Activated CD4-positive, alpha-beta memory T cell treated with anti-CD3 and anti-CD28 coated beads for 36 hours (primary cell): ENCODE measurements at regions not wholly inside any gene's neighbourhood (a gene's known extent, or its start where the extent isn't known, plus 50 kb on each side); places are given as distances from the start of the nearest gene placed in this dataset.

Experiments
- CTCF ChIA-PET: fragments of 350-600 bp; sonication (Branson Sonifier 250); formaldehyde crosslinking; loops from one replicate; lab custom pipeline; 2021; ENCODE audit warnings: antibody characterized with exemption, inconsistent platforms; lab: Charles Lee
- POLR2A ChIA-PET: fragments of 350-600 bp; sonication (Branson Sonifier 250); formaldehyde crosslinking; loops from one replicate; lab custom pipeline; 2021; ENCODE audit warnings: antibody characterized with exemption; lab: Charles Lee
- DNase-seq: peaks from one replicate; pipeline ENCODE4 v3.0.0-alpha.2; 2020
- H3K27ac Mint-ChIP-seq: one replicate; pipeline ENCODE4 v1.8.0; 2021; ENCODE audit warnings: mixed read lengths
- H3K27me3 Mint-ChIP-seq: one replicate; pipeline ENCODE4 v1.8.0; 2021; ENCODE audit warnings: mixed read lengths
- H3K36me3 Mint-ChIP-seq: one replicate; pipeline ENCODE4 v1.8.0; 2021; ENCODE audit warnings: mixed read lengths
- H3K4me1 Mint-ChIP-seq: one replicate; pipeline ENCODE4 v1.8.0; 2021; ENCODE audit warnings: low read depth, mixed read lengths
- H3K4me3 Mint-ChIP-seq: one replicate; pipeline ENCODE4 v1.8.0; 2021; ENCODE audit warnings: mild to moderate bottlenecking, mixed read lengths
- H3K9me3 Mint-ChIP-seq: one replicate; pipeline ENCODE4 v1.8.0; 2021; ENCODE audit warnings: mixed read lengths
- intact Hi-C: fragments of 100-400 bp; cut with micrococcal nuclease; formaldehyde crosslinking; loops from one replicate; pipeline ENCODE4 v1.15.1; 2023

GRCh38 chr6:2496291-2496690 lies 250.9 kb upstream of the GMDS start:
- Mint-ChIP-seq H3K4me1 (no peaks in the 10 kb centered on the region), H3K27me3 (peaks cover 5% of the 10 kb centered on the region), H3K4me3 (no peak overlapping the region), H3K9me3 (no peaks in the 10 kb centered on the region), H3K27ac (no peak overlapping the region), H3K36me3 (no peaks in the 10 kb centered on the region)
- CTCF ChIA-PET = no interaction called here
- intact Hi-C loops = no loop called here
- POLR2A ChIA-PET = no interaction called here
- no peak for DNase-seq

- no peaks in the 10 kb centered on the region for H3K9me3 Mint-ChIP-seq
- POLR2A ChIA-PET = no interaction called here
- H3K36me3 Mint-ChIP-seq = no peaks in the 10 kb centered on the region
- H3K27me3 Mint-ChIP-seq = peaks cover 13% of the 10 kb centered on the region
- no peaks in the 10 kb centered on the region for H3K4me1 Mint-ChIP-seq
- no peak for DNase-seq
- CTCF ChIA-PET = no interaction called here
- no peak overlapping the region for H3K4me3 Mint-ChIP-seq
- intact Hi-C loops = no loop called here
- no peak overlapping the region for H3K27ac Mint-ChIP-seq
Observed at GRCh38 chr6:2492686-2493523, 247.5 kb upstream of the GMDS start.

GRCh38 chr6:2491137-2491536 lies 245.7 kb upstream of the GMDS start:
- H3K27ac Mint-ChIP-seq = no peak overlapping the region
- intact Hi-C loops = no loop called here
- CTCF ChIA-PET = no interaction called here

GRCh38 chr6:2488578-2488977 lies 243.2 kb upstream of the GMDS start:
- Mint-ChIP-seq H3K27me3 (peaks cover 8% of the 10 kb centered on the region), H3K4me3 (no peak overlapping the region), H3K27ac (no peak overlapping the region), H3K4me1 (no peaks in the 10 kb centered on the region), H3K36me3 (no peaks in the 10 kb centered on the region), H3K9me3 (no peaks in the 10 kb centered on the region)
- intact Hi-C loops = no loop called here
- POLR2A ChIA-PET = no interaction called here
- CTCF ChIA-PET = no interaction called here
- DNase-seq = no peak

More at GRCh38 chr6:2491137-2491536, 245.7 kb upstream of the GMDS start:
- H3K4me3 Mint-ChIP-seq = no peak overlapping the region
- POLR2A ChIA-PET = no interaction called here
- no peaks in the 10 kb centered on the region for H3K36me3 Mint-ChIP-seq
- H3K4me1 Mint-ChIP-seq = no peaks in the 10 kb centered on the region
- peaks cover 9% of the 10 kb centered on the region for H3K27me3 Mint-ChIP-seq
- DNase-seq = no peak
- H3K9me3 Mint-ChIP-seq = no peaks in the 10 kb centered on the region

- ChIA-PET POLR2A (no interaction called here), CTCF (no interaction called here)
- H3K27me3 Mint-ChIP-seq = peaks cover 7% of the 10 kb centered on the region
- no peaks in the 10 kb centered on the region for H3K36me3 Mint-ChIP-seq
- H3K9me3 Mint-ChIP-seq = peaks cover 15% of the 10 kb centered on the region
- DNase-seq = no peak
- intact Hi-C loops = no loop called here
- no peak overlapping the region for H3K27ac Mint-ChIP-seq
- H3K4me3 Mint-ChIP-seq = no peak overlapping the region
- no peaks in the 10 kb centered on the region for H3K4me1 Mint-ChIP-seq
Observed at GRCh38 chr6:2485116-2485515, 239.7 kb upstream of the GMDS start.

- POLR2A ChIA-PET = no interaction called here
- Mint-ChIP-seq H3K4me1 (no peaks in the 10 kb centered on the region), H3K4me3 (no peak overlapping the region), H3K27ac (no peak overlapping the region), H3K9me3 (peaks cover 15% of the 10 kb centered on the region), H3K36me3 (no peaks in the 10 kb centered on the region), H3K27me3 (peaks cover 7% of the 10 kb centered on the region)
- intact Hi-C loops = no loop called here
- DNase-seq = no peak
- CTCF ChIA-PET = interaction anchor here (1.7 kb wide), 1 partner anchor 152 kb away, joined by 5 read pairs; no protein-coding TSS in a partner anchor
Observed at GRCh38 chr6:2482773-2483172, 237.4 kb upstream of the GMDS start.

GRCh38 chr6:2481307-2481706 lies 235.9 kb upstream of the GMDS start:
- H3K27me3 Mint-ChIP-seq = peaks cover 7% of the 10 kb centered on the region
- intact Hi-C loops = no loop called here
- H3K36me3 Mint-ChIP-seq = no peaks in the 10 kb centered on the region
- no peak for DNase-seq
- no peaks in the 10 kb centered on the region for H3K4me1 Mint-ChIP-seq
- CTCF ChIA-PET = no interaction called here
- H3K27ac Mint-ChIP-seq = no peak overlapping the region
- H3K9me3 Mint-ChIP-seq = peaks cover 15% of the 10 kb centered on the region
- POLR2A ChIA-PET = no interaction called here
- H3K4me3 Mint-ChIP-seq = no peak overlapping the region

- H3K4me3 Mint-ChIP-seq = no peak overlapping the region
Observed at GRCh38 chr6:2480267-2480966, 235.0 kb upstream of the GMDS start.

GRCh38 chr6:2478200-2478599 lies 232.8 kb upstream of the GMDS start:
- Mint-ChIP-seq H3K36me3 (no peaks in the 10 kb centered on the region), H3K9me3 (peaks cover 13% of the 10 kb centered on the region), H3K4me1 (no peaks in the 10 kb centered on the region), H3K27me3 (peaks cover 7% of the 10 kb centered on the region), H3K4me3 (no peak overlapping the region), H3K27ac (no peak overlapping the region)
- no peak for DNase-seq
- intact Hi-C loops = no loop called here
- ChIA-PET CTCF (interaction anchor here (0.6 kb wide), 1 partner anchor 313 kb away, joined by 3 read pairs; no protein-coding TSS in a partner anchor), POLR2A (no interaction called here)

More at GRCh38 chr6:2480267-2480966, 235.0 kb upstream of the GMDS start:
- DNase-seq = no peak
- Mint-ChIP-seq H3K9me3 (peaks cover 15% of the 10 kb centered on the region), H3K36me3 (no peaks in the 10 kb centered on the region), H3K4me1 (no peaks in the 10 kb centered on the region), H3K27me3 (peaks cover 7% of the 10 kb centered on the region), H3K27ac (no peak overlapping the region)
- intact Hi-C loops = no loop called here
- POLR2A ChIA-PET = no interaction called here
- CTCF ChIA-PET = no interaction called here

- CTCF ChIA-PET = no interaction called here
Observed at GRCh38 chr6:2477666-2478065, 232.3 kb upstream of the GMDS start.

GRCh38 chr6:2477250-2477649 lies 231.8 kb upstream of the GMDS start:
- Mint-ChIP-seq H3K4me3 (no peak overlapping the region), H3K4me1 (no peaks in the 10 kb centered on the region), H3K27me3 (peaks cover 7% of the 10 kb centered on the region), H3K9me3 (peaks cover 5% of the 10 kb centered on the region), H3K36me3 (no peaks in the 10 kb centered on the region), H3K27ac (no peak overlapping the region)
- ChIA-PET POLR2A (no interaction called here), CTCF (no interaction called here)
- DNase-seq = no peak
- intact Hi-C loops = no loop called here

More at GRCh38 chr6:2477666-2478065, 232.3 kb upstream of the GMDS start:
- Mint-ChIP-seq H3K27ac (no peak overlapping the region), H3K9me3 (peaks cover 9% of the 10 kb centered on the region), H3K36me3 (no peaks in the 10 kb centered on the region), H3K4me3 (no peak overlapping the region), H3K27me3 (peaks cover 7% of the 10 kb centered on the region), H3K4me1 (no peaks in the 10 kb centered on the region)
- intact Hi-C loops = no loop called here
- POLR2A ChIA-PET = no interaction called here
- no peak for DNase-seq

GRCh38 chr6:2476376-2476775 lies 231.0 kb upstream of the GMDS start:
- intact Hi-C loops = no loop called here
- CTCF ChIA-PET = no interaction called here
- Mint-ChIP-seq H3K36me3 (no peaks in the 10 kb centered on the region), H3K27ac (no peak overlapping the region), H3K9me3 (no peaks in the 10 kb centered on the region), H3K4me1 (no peaks in the 10 kb centered on the region), H3K27me3 (peaks cover 9% of the 10 kb centered on the region), H3K4me3 (no peak overlapping the region)
- no peak for DNase-seq
- POLR2A ChIA-PET = no interaction called here
